HS-5 (cell line): ENCODE measurements at regions not wholly inside any gene's neighbourhood (a gene's known extent, or its start where the extent isn't known, plus 50 kb on each side); places are given as distances from the start of the nearest gene placed in this dataset.

Experiments used
- DNase-seq: peaks from one replicate; pipeline ENCODE4 v3.0.0-alpha.2; 2012; ENCODE audit warnings: low read depth

DNA sequence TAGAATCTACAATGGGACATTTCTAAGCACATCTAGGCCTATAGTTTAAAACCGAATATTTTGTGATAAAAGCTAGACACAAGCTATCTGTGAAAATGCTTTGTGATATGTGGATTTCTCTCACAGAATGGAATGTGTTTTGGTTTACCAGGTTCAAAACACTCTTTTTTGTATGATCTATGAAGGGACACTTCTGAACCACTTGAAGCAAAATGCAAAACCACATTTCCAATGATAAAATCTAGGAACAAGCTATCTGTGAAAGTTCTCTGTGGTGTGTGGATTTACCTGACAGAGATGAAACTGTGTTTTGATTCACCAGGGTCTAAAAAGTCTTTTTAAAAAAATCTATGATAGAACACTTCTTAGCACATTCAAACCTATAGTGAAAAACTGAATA, 2192.4 kb downstream of the TP53TG3F start:
- no peak for DNase-seq

DNA sequence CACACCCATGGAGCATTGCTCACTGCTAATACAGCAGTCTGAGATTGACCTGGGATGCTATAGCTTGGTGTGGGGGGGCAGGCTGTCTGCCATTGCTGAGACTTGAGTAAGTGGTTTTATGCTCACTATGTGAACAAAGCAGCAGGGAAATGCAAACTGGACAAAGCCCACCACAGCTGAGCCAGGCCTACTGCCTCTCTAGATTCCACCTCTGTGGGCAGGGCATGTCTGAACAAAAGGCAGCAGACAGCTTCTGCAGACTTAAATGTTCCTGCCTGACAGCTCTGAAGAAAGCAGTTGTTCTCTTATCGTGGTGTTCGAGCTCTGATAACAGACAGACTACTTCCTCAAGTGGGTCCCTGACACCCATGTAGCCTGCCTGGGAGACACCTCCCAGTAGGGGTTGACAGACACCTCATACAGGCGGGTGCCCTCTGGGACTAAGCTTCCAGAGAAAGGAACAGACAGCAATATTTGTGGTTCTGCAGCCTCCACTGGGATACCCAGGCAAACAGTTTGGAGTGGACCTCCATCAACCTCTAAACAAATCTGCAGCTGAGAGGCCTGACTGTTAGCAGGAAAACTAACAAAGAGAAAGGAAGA, 2204.8 kb downstream of the TP53TG3F start:
- no peak for DNase-seq

DNA sequence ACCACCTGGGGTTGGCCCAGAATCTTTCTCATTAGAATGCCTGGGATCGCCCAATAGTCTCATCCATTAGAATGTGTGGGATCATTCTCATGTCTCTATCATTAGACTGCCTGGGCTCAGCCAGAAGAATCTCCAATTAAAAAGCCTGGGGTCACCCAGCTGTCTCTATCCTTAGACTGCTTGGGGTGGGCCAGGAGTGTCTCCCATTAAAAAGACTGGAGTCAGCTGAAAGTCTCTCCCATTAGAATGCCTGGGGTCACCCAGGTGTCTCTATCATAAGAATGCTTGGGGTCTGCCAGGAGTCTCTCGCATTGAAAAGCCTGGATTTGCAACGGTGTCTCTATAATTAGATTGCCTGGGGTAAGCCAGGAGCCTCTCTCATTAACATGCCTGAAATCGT, 2225.7 kb downstream of the TP53TG3F start:
- DNase-seq = no peak

DNA sequence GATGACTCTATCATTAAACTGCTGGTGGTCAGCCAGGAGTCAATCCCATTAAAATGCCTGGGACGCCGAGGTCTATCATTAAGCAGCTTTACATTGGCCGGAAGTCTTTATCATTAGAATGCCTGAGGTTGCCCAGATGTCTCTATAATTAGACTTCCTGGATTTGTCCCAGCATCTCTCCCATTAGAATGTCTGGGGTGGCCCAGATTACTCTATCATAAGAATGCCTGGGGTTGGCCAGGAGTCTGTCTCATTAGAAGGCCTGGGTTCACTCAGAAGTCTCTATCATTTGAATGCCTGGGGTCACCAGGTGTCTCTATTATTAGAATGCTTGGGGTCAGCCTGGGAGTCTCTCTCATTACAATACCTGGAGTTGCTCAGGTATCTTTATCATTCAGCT, 2227.2 kb downstream of the TP53TG3F start:
- no peak for DNase-seq

DNA sequence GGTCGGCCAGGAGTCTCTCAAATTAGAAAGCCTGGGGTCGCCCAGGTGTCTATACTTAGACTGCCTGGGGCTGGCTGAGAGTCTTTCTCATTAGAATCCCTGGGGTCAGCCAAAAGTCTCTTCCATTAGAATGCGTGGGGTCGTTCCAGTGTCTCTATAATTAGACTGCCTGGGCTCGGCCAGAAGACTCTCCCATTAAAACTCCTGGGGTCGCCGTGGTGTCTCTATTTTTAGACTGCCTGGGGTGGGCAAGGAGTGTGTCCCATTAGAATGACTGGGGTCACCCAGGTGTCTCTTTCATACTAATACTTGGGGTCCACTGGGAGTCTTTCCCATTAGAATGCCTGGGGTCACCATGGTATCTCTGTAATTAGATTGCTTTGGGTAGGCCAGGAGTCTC, 2227.7 kb downstream of the TP53TG3F start:
- DNase-seq = no peak

DNA sequence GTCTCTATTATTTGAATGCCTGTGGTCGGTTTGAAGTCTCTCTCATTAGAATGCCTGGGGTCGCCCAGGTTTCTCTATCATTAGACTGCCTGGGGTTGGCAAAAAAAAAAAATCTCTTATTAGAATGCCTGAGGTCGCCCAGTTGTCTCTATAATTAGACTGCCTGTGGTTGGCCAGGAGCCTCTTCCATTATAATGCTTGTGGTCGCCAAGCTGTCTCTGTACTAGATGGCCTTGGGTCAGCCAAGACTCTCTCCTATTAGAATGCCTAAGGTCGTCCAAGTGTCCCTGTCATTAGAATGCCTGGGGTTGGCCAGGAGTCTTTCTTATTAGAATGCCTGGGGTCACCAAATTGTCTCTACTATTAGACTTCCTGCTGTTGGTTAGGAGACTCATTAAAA, 2228.4 kb downstream of the TP53TG3F start:
- no peak for DNase-seq

- no peak for DNase-seq
Measured at GRCh38 chr16:35689764-35690163, 2230.4 kb downstream of the TP53TG3F start.

DNA sequence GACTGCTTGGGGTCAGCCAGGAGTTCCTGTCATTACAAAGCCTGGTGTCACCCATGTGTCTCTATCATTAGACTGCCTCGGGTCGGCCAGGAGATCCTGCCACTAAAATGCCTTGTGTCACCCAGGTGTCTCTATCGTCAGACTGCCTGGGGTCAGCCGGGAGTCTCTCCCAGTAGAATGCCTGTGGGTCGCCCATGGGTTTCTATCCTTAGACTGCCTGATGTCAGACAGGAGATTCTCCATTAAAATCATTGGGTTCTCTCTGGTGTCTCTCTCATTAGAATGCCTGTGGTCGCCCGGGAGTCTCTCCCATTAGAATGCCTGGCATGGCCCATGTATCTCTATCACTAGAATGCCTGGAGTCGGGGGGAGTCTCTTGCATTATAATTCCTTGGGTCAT, 2231.0 kb downstream of the TP53TG3F start:
- no peak for DNase-seq

GRCh38 chr16:35691057-35691456, 2231.6 kb downstream of the TP53TG3F start:
- DNase-seq = no peak

GRCh38 chr16:35692824-35693223, 2233.4 kb downstream of the TP53TG3F start:
- no peak for DNase-seq

GRCh38 chr16:35706901-35707300, 2247.5 kb downstream of the TP53TG3F start:
- no peak for DNase-seq

DNA sequence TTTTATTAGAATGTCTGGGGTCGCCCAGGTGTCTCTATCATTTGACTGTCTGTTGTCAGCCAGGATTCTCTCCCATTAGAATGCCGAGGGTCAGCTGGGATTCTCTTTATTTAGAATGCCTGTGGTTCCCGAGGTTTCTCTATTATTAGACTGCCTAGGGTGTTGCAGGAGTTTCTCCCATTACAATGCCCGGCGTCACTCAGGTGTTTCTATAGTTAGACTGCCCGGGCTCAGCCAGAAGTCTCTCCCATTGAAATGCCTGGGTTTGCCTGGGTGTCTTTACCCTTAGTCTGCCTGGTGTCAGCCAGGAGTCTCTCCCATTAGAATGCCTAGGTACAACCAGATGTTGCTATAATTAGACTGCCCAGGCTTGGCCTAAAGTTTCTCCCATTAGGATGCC, 2252.0 kb downstream of the TP53TG3F start:
- no peak for DNase-seq

- DNase-seq = no peak
Measured at GRCh38 chr16:35711958-35712357, 2252.5 kb downstream of the TP53TG3F start.

DNA sequence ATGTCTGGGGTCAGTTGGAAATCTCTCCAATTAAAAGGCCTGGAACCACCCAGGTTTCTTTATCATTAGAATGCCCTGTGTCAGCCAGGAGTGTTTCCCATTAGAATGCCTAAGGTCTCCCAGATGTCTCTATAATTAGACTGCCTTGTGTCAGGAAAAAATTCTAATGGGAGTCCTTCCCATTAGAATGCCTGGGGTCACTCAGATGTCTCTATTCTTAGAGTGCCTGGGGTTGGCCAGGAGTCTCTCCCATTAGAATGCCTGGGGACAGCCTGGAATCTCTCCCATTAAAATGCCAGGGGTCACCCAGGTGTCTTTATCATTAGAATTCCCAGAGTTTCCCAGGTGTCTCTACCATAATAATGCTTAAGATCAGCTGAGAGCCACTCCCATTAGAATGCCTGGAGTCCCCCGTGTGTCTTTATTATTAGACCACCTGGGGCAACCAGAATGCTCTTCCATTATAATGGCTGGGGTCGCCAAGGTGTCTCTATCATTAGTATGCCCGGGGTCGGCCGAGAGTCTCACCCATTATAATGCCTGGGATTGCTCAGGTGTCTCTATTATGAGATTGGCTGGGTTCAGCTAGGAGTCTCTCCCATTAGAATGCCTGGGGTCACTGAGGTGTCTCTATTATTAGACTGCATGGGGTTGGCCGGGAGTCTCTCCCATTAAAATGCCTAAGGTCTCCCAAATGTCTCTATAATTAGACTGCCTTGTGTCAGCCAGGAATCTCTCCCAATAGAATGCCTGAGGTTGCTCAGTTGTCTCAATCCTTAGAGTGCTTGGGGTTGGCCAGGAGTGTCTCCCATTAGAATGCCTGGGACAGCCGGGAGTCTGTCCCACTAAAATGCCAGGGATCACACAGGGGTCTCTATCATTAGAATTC, 2254.6 kb downstream of the TP53TG3F start:
- DNase-seq = no peak

- DNase-seq = no peak
Measured at GRCh38 chr16:35714665-35715064, 2255.3 kb downstream of the TP53TG3F start.

GRCh38 chr16:35724551-35724950, 2265.1 kb downstream of the TP53TG3F start:
- DNase-seq = no peak

- DNase-seq = no peak
Measured at GRCh38 chr16:35725949-35726348, 2266.5 kb downstream of the TP53TG3F start.

GRCh38 chr16:35730251-35730650, 2270.8 kb downstream of the TP53TG3F start:
- DNase-seq = no peak

DNA sequence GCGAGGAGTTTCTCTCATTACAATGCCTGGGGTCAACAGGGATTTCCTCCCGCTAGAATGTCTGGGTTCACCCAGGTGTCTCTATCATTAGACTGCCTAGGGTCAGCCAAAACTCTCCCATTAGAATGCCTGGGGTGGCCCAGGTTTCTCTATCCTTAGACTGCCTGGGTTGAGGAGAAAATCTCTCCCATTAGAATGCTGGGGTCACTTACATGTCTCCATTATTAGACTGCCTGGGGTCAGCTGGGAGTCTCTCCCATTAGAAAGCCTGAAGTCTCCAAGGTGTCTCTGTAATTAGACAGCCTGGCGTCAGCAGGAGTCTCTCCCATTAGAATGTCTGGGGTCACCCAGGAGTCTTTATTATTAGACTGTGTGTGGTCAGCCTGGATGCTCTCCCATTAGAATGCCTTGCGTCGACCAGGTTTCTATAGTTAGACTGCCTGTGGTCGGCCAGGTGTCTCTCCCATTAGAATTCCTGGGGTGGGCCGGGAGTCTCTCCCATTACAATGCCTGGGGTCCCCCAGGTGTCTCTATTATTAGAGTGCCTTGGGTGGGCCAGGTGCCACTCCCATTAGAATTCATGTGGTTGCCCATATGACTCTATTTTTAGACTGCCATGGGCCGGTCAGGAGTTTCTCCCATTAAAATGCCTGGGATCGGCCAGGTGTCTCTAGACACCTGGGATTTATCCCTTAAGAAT, 2272.1 kb downstream of the TP53TG3F start:
- DNase-seq = no peak

- no peak for DNase-seq
Measured at GRCh38 chr16:35732046-35732810, 2272.8 kb downstream of the TP53TG3F start.

- no peak for DNase-seq
Measured at GRCh38 chr16:35733278-35733965, 2274.0 kb downstream of the TP53TG3F start.
